Psoas muscle (tissue), 7 donors: ENCODE measurements at regions not wholly inside any gene's neighbourhood (a gene's known extent, or its start where the extent isn't known, plus 50 kb on each side); places are given as distances from the start of the nearest gene placed in this dataset.

ENCODE experiments used
- ATAC-seq, 4 donors: fragments of 200-7000 bp; cut with Tn5 transposase; one replicate each; pipeline ENCODE4 v1.9.1; 2020; ENCODE audit warnings: moderate library complexity in 3 of 4, mild to moderate bottlenecking in 2 of 4
- DNase-seq, 2 donors: peaks; one replicate each; pipeline ENCODE4 v3.0.0-alpha.2; 2020
- H3K27ac ChIP-seq: fragments of 200-600 bp; one replicate; pipeline ENCODE4 v1.8.0; 2022
- H3K27me3 ChIP-seq, 3 donors: fragments of 200-600 bp in 1 of 3; one replicate each; pipeline versions ENCODE4 v1.6.1 to v1.8.0; 2013 to 2022; ENCODE audit warnings: low read length in 2 of 3, mild to moderate bottlenecking in 2 of 3, moderate library complexity in 1 of 3; ENCODE audit not compliant: insufficient read depth in 3 of 3
- H3K36me3 ChIP-seq, 2 donors: fragments of 200-600 bp in 1 of 2; one replicate each; pipeline versions ENCODE4 v1.6.1 to v1.8.0; 2013 to 2022; ENCODE audit warnings: low read depth in 1 of 2, mild to moderate bottlenecking in 1 of 2, moderate library complexity in 1 of 2; ENCODE audit not compliant: insufficient read depth in 1 of 2
- H3K4me1 ChIP-seq: fragments of 200-600 bp; one replicate; pipeline ENCODE4 v1.8.0; 2022
- H3K4me3 ChIP-seq: fragments of 200-600 bp; one replicate; pipeline ENCODE4 v1.8.0; 2022; ENCODE audit warnings: mild to moderate bottlenecking
- H3K9me3 ChIP-seq: fragments of 200-600 bp; one replicate; pipeline ENCODE4 v1.8.0; 2022
- CTCF ChIP-seq: fragments of 200-600 bp; IDR thresholded peaks from one replicate; pipeline ENCODE4 v1.8.0; 2022; ENCODE audit warnings: antibody characterized with exemption
- whole genome bisulfite sequencing, 3 donors: extraction: QIAGEN DNeasy Blood & Tissue Kit; methylation state at CpG; one replicate each; pipeline versions ENCODE4 v1.1.6 to v1.1.7; 2013; 5-methylcytosine and 5-hydroxymethylcytosine counted together
- intact Hi-C, 2 donors: fragments of 100-400 bp; cut with DNase I; formaldehyde crosslinking; loops; one replicate each; pipeline versions ENCODE4 v1.11.0 to v1.14.2; 2022
- donor health status: healthy with polysubstance abuse.
- donor health status: DM: no; HTN: no; CAD: no; lungs with moderate emphysema.
- donor health status: Bipolar disorder and iron deficiency.
- donor health status: healthy.
- donor health status: DM: yes; HTN: yes; CAD: no.
- donor health status: DM: no; HTN: no; CAD: no.
- donor health status: DM: yes; HTN: yes; CAD: no.

GRCh38 chr3:3504686-3505085 is 294.5 kb upstream of the LRRN1 start:
- no peak overlapping the region for H3K4me3 ChIP-seq
- no peaks in the 10 kb centered on the region for H3K9me3 ChIP-seq
- no peaks in the 10 kb centered on the region for H3K36me3 ChIP-seq
- ATAC-seq (no peak), DNase-seq (no peak)
- 58 to 78% (median 59%) methylated on average over 1 of the region's 1 CpG for WGBS, 3 donors
- H3K27me3 ChIP-seq, result no peaks in the 10 kb centered on the region
- no peak overlapping the region for H3K27ac ChIP-seq
- no peak for TF ChIP-seq CTCF
- H3K4me1 ChIP-seq, result no peaks in the 10 kb centered on the region
- intact Hi-C loops, result no loop called here

GRCh38 chr3:3503411-3503810 is 295.8 kb upstream of the LRRN1 start:
- intact Hi-C loops, result no loop called here
- 67 to 78% (median 78%) methylated on average over 4 of the region's 4 CpGs for WGBS, 3 donors
- no peaks in the 10 kb centered on the region for H3K4me1 ChIP-seq
- ATAC-seq, result no peak
- no peak for DNase-seq
- no peak overlapping the region for H3K4me3 ChIP-seq
- no peaks in the 10 kb centered on the region for H3K36me3 ChIP-seq
- H3K27me3 ChIP-seq, result no peaks in the 10 kb centered on the region
- no peak overlapping the region for H3K27ac ChIP-seq
- H3K9me3 ChIP-seq, result no peaks in the 10 kb centered on the region
- no peak for TF ChIP-seq CTCF

- intact Hi-C loops, result no loop called here
These were observed 299.2 kb upstream of the LRRN1 start for GRCh38 chr3:3499987-3500386.

GRCh38 chr3:3499012-3499562 is 300.1 kb upstream of the LRRN1 start:
- Histone ChIP-seq H3K27ac (no peak overlapping the region), H3K4me1 (no peaks in the 10 kb centered on the region), H3K4me3 (no peak overlapping the region), H3K36me3 (no peaks in the 10 kb centered on the region), H3K9me3 (no peaks in the 10 kb centered on the region), H3K27me3 (no peaks in the 10 kb centered on the region)
- DNase-seq (no peak), ATAC-seq (no peak)
- intact Hi-C loops, result no loop called here
- WGBS, 3 donors, result 52 to 75% (median 56%) methylated on average over 1 of the region's 1 CpG
- no peak for TF ChIP-seq CTCF

More at GRCh38 chr3:3499987-3500386, 299.2 kb upstream of the LRRN1 start:
- H3K36me3 ChIP-seq, result no peaks in the 10 kb centered on the region
- DNase-seq (no peak), ATAC-seq (no peak)
- no peaks in the 10 kb centered on the region for H3K9me3 ChIP-seq
- TF ChIP-seq CTCF, result no peak
- 91 to 95% (median 92%) methylated on average over 6 of the region's 6 CpGs for WGBS, 3 donors
- no peak overlapping the region for H3K27ac ChIP-seq
- no peaks in the 10 kb centered on the region for H3K4me1 ChIP-seq
- no peaks in the 10 kb centered on the region for H3K27me3 ChIP-seq
- no peak overlapping the region for H3K4me3 ChIP-seq

DNA sequence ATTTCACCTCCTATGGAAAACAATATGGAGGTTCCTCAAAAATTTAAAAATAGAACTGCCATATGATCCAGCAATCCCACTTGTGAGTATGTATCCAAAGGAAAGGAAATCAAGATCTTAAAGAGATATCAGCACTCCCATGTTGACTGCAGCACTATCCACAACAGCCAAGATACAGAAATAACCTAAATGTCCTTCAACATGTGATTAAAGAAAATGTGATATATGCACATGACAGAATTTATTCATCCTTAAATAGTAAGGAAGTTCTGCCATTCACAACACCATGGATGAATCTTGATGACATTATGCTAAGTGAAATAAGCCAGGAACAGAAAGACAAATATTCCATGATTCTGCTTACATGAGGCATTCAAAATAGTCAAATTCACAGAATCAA is 303.6 kb upstream of the LRRN1 start:
- Histone ChIP-seq H3K4me1 (no peaks in the 10 kb centered on the region), H3K27me3 (no peaks in the 10 kb centered on the region), H3K36me3 (no peaks in the 10 kb centered on the region), H3K4me3 (no peak overlapping the region), H3K27ac (no peak overlapping the region), H3K9me3 (no peaks in the 10 kb centered on the region)
- DNase-seq (no peak), ATAC-seq (no peak)
- TF ChIP-seq CTCF, result no peak
- intact Hi-C loops, result no loop called here
